ENCODE measurements at regions not wholly inside any gene's neighbourhood (a gene's known extent, or its start where the extent isn't known, plus 50 kb on each side); places are given as distances from the start of the nearest gene placed in this dataset.

DNA sequence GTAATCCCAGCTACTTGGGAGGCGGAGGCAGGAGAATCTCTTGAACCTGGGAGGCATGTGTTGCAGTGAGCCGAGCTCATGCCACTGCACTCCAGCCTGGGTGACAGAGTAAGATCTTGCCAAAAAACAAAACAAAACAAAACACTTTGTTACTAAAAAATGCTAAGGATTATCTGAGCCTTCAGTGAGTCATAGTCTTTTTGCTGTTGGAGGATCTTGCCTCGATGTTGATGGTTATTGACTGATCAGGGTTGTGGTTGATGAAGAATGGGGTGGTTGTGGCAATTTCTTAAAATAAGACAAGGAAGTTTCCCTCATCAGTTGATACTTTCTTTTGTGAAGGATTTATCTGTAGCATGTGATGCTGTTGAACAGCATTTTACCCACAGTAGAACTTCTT, 196.8 kb upstream of the HDDC2 start:
- no peak for DNase-seq

DNA sequence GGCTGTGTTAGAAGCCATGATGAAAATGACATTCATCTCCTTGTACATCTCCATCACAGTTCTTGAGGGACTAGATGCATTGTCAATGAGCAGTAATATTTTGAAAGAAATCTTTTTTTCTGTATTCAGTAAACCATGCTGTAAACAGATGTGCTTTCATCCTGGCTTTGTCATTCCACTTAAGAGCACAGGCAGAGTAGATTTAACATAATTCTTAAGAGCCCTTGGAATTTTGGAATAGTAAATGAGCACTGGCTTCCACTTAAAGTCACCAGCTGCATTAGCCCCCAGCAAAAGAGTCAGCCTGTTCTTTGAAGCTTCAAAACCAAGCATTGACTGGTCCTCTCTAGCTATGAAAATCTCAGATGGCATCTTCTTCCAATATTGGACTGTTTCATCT, 197.8 kb upstream of the HDDC2 start:
- DNase-seq = no peak

DNA sequence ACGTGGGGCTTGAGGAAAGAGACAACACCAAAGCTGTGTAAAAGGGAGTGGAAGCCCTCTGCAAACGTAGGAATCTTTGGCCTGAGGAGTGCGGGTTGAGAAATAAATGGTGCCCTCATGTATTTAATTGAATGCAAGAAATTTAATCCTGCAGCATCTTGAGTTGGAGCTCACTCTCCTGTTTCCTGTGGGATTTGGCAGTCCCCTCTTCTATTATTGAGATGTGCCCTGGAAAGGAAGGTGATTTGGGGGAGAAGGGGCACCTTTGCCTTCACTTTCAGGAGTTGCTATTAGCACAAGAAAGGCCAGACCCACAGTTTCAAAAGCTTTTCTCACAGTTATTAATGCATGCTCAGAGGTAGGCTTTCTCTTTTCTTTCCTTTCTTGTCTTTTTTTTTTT, 201.4 kb upstream of the HDDC2 start:
- no peak for DNase-seq

DNA sequence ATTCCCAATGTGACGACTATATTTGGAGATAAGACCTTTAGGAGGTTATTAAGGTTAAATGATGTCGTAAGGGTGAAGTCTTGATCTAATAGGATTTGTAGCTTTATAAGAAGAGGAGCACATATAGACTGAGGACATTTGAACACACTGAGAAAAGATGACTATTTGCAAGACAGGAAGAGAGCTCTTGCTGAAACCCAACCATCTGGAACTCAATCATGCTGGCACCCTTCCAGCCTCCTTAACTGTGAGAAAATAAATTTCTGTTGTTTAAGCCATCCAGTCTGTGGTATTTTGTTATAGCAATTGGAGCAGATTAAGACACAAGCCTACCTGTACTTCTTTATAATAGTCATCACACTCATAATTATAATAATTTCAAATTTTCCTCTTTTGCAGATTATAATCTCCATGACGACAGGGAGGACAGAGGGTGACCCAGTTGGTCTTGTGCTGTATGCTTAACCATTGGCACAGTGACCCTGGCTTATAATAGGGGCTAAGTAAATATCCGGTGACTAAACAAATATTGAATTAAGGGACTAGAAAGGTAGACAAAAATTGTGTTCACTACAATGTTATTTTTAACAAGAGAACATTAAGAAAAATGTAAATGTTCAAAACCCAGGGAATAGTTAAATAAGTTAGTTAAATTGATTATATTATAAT, 206.4 kb upstream of the HDDC2 start:
- DNase-seq = no peak

DNA sequence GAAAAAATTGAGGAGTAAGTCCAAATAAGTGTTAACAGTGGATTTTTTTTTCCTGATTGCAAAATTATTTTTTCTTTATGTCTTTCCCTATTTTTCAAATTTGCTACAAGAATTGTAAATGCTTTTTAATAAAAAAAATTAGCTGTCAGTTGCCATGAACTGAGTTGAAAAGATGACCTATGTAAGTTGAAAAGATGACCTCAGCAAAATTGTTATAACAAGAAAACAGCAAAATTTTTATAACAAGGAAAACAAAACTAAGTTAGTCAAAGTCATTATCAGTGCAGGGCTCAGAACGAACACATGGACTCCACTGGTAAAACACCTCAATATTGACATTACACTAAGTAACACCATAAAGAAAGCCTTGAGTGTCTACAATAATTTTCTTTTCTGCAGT, 207.0 kb upstream of the HDDC2 start:
- DNase-seq = no peak

DNA sequence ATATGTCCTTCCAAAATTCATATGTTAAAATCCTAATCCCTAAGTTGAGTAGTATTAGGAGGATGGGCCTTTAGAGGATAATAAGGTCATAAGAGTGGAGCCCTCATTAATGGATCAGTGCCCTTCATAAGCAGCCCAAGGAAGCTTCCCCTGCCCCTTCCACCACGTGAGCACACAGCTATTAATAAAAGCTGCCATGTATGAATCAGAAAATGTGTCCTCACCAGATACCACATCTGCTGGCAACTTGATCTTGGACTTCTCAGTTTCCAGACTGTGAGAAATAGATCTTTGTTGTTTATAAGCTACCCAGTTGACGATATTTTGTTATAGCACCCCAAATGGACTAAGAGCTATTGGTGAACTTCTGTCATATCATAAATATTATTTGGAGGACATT, 207.7 kb upstream of the HDDC2 start:
- no peak for DNase-seq

DNA sequence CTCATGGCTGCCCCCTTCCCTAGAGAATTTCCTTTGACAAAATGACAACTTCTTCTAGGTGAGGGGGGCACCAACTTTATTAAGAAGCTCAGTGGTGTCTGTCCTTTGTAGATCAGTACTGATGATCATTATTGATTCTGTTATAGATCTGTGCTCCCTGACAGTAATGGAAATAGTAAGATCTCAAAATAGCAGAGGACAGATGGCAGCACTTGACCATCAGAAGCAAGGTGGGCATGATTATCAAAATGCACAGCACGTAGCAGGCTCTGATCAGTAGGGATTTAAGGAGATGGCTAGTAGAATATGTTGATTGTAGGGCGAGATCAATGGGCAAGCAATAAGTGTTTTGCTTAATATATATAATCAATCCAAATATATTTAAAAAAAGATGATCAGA, 208.6 kb upstream of the HDDC2 start:
- DNase-seq = no peak

DNA sequence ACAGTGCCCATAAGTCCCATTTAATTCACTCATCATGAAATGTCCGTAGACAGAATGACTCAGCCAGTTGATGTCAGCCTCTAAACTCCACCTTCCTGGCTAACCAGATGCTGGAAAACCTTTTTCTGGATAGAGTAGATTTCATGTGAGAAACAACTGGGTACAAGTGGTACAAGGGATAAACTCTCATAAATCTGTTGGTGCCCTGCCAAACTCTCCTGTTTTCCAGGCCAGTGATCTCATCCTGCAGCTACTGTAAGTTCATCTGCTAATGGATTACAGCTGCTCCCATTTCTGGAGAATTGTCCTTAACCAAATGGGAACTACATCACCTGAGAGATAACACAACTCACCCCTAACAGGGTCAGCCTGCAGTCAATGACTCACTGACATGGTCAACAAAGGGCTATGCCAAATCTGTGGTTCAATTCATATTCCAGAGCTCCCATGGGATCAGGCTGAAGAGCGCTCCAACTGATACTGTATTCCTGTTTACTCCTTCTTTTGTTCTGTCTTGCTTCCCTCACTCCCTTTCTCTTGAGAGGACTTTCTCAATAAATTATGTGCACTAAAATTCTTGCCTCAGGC, 210.1 kb upstream of the HDDC2 start:
- DNase-seq = no peak

DNA sequence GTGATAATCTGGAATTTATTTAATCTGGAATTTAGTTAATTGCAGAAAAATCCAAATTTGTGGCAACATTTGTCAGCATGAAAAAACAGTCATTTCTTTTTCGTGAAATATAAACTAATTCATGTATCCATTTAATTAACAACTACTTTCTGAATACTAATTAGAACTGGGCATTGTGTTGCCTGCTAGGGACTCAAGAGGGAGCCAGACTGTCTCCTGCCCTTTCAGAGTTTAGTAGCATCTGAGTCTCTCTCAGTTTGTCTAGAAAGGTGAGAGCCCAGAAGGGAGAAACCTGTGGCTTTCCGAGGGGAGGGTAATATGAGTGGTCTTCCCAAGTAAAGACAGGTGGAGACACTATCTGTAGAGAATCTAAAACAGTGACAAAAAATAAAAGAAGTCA, 210.9 kb upstream of the HDDC2 start:
- DNase-seq = no peak

DNA sequence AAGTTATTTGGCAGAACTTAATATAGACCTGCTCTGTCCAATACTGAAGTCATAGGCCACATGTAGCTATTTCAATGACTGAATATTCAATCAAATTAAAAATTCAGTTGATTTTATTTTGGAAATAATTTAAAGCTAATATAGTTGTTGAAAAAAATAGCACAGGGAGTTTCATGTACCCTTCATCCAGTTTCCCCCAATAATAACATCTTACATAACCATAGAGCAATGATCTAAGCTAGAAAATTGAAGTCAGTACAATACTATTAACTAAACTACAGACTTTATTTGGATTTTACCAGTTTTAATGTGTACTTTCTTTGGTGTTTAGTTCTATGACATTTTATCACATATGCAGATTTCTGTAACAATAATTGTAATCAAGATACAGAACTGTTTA, 212.2 kb upstream of the HDDC2 start:
- no peak for DNase-seq

DNA sequence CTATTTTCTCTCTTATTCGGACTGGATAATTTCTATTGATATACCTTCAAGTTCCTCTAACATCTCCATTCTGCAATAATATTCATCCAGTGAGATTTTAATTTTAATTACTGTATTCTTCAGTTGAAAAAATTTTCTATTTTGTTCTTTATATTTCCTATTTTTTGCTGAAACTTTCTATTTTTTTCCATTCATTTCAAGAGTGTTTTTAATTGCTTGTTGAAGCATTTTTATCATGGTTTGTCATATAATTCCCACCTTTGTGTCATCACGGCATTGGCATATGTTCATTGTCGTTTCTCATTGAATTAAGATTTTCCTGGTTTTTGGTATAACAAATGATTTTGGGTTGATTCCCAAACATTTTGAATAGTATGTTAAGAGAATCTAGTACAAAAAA, 214.9 kb upstream of the HDDC2 start:
- DNase-seq = no peak

DNA sequence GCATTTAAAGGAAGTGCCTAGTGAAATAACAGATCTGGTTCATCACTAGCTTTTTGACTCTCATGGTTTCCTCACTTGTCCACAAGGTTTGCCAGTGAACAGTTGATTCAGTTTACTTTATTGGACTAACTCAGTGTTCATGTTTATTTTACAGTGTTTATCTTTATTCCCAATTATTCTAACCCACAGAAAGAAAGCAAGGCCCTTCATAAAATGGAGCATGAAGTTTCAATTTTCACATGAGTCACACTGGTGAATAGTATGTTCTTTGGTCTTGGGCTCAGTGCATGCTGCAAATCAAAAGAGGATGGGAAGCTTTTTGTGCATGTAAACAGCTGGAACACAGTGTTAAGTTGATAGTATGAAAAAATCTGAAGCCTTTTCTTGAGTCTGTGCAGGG, 217.6 kb upstream of the HDDC2 start:
- DNase-seq = no peak

DNA sequence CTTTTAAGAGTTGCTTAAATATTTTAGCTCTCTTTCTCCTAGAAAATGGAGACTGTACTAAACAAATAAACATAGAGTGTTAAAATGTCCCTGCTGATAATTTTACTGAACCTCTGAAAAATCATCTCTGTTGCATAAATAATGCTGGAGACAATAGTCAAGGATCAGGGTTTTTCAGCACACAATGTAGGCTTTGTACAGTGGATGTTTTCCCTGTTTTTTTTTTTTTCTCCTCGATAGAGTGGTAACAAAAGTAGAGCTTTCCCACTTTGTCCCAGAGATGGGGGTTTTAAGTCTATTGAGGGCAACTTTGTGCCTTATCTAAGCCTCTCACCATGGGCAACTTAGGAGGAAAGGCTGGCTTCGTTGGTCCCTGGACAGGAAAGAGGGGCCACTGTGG, 222.6 kb upstream of the HDDC2 start:
- DNase-seq = no peak

DNA sequence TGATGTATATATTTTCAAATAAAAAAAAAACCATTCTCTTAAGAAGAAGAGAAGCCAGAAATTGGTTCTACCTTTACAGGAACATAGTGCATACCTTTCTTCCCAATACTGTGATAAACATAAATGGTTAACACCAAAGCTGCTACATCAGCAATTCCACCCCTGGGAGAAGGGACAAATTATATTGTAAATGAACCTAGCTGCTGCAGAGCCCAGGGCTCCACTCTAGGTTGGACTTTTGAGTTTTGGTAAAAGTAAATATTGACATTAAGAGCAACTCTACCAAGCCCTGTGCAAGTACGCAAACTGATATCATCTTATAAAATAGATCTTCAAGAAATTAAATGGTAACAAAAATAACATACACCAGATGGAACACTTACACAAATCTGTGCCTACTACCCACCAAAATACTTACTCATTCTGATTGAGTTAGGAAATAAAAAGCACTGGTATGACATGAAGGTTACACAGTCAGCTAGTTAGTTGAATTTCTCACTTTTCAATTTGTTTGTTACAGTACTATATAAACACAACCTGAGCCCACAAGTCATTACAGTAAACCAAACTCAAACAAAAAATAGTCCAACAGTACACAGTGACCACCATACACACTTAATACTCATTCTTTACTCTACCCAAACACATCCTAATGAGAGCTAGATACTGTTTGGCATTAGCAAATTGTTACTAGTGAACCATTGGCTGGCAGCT, 223.3 kb upstream of the HEY2 start:
- DNase-seq = no peak

DNA sequence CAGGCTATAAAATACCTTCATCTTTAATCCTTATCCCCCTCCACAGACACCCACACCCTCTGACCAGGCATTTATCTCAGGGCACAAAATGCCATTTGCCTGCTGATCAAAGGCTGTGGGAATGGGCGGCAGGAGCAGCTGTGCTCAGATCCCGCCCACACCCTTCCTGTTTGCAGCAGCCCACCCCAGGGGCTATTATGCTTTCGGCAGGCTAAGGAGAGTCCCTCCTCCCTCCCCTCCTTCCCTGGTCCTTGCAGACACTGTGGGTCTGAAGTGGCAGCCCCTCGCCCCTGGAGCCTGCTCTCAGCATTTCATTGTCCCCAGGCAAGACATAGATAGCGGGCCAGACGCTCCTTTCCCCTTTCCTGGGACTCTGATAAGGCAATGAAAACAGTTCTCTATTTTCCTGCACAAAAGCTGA, 220.8 kb upstream of the HEY2 start:
- no peak for DNase-seq

DNA sequence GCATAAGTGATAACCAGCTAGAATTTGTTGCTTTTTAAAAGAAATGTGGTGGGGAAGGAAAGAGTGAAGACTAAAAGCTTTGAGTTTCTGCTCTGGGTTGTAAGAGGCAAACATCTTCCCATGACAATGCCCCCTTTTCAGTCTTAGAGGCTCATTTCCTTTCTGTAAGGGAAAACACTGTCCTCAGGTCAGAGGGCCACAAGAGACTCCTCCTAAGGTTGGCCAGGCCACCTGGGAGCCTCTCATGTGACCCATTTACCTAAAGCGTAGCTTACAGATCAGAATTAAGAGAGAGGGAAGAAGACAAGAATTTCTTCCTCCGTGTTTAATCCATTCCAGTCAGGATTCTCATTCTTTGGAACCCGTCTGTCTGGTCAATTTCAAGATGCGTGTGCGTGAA, 220.4 kb upstream of the HEY2 start:
- DNase-seq = no peak

DNA sequence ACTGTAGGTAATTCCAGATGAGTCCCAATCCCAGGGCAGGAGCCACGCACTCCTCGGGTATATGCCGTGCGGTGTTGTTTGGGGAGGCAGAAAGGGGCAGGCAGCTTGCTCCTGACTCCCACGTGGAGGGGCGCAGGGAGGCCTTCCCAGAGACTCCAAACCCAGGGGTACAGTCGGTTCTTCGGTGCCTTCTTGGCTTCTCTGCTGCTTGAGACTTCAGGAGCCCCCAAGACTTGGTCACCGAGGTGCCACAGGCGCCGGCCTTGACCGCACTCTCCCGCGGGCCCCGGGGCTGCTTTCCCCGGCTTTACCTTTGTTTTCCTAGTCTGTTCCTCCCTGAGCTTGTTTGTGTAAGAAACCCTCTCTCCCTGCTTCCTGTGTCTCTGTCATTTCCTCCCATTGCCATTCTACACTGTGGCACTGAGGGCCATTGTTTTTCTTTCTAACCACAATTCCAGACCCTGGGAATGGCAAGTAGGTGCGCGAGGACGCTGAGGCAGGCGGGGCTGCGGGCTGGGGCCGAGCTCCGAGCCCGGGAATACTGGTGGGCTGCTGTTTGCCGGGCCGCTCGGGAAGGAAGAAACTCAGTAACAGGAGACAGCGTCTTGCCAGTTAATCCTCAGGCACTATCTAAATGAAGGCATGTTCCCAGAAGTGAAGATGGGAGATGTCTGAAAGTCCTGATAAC, 215.6 kb upstream of the HEY2 start:
- no peak for DNase-seq

DNA sequence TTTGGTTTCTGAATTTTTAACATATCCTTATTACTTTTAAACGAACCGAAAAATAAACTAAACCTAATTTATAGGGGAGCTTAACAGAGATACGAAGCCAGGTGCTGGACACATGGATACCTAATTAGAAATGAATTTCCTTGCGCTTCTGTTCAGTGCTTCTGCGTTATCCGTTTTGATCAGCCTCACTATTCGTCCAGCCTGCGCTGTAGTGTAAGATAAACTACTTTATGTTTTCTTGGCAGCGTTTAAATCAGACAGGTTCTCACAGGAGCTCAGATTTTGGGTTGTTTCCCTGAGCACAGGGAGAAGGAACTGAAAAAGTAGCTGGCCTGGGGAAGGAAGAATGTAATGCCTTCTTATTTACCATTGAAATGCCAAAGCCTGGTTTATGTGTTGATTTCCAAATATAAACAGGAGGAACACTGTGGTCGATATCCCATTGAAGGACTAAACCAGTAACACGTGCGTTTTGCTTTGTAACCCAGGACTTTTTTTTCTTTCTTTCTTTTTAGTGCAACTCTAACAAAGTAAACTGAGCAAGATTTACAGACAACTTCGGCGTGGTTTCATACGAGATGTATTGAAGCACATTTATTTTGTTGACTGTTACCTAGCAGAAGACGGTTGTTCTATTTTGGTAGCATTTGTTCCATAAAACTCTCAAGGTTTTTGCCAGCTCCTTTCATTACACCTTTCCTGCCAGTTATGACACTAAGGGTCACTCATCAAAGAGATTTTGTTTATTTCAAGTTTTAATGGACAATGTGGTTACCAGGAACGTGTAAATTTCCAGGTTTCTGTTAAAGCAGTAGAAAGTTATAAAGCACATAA, 214.8 kb upstream of the HEY2 start:
- no peak for DNase-seq

DNA sequence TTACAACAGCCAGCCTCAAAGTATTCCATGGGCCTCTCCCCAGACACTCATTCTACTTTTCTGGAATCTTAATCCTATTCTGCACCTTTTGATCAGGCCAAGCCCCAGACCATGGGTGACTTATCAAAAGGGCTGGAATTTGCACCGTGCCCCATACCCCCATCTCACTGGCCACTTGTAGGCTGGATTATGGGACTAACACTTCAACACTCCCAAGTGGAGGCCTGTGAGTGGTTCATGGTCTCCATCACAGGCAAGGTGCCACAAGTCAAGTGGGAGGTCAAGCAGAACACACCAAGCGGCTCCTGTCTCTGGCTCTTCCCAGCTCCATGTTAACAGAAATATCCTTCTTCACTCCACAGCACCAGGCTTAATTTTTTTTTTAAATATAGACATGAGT, 212.3 kb upstream of the HEY2 start:
- no peak for DNase-seq

DNA sequence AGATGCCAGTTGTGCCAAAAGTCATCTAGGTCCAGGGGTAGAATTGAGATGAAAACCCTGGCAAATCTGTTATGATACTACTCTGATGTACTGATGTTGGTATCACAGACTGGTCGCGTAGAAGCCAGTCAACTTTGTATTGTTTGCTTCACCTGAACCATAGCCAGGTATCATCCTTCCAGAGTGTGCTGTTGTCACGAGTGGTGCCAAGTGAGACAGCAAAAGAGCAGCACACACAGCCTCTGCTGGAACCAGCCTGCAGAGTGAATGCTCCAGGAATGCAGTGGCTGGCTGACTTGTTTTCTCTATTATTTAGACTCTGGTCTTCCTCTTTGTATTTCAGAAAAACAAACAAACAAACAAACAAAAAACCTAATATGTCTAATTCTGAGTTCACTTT, 209.5 kb upstream of the HEY2 start:
- DNase-seq = no peak

DNA sequence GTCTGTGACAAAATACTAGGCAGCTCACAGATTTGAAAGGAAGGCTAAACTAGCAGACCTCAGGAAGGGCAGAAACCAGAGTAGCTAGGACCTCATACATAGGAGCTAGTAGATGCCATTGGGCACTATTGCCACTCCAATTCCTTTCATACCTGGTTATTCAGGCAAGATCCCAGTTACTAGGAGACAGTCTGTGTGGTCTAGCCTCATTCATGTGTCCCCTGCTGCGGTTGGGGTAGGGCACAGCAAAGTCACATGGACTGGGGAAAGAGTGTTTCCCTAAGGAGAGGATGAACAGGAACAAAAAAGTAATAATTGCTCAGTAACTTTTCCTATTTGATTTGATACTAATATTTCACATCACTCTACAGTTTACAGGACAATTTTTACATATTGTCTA, 204.6 kb upstream of the HEY2 start:
- DNase-seq = no peak

DNA sequence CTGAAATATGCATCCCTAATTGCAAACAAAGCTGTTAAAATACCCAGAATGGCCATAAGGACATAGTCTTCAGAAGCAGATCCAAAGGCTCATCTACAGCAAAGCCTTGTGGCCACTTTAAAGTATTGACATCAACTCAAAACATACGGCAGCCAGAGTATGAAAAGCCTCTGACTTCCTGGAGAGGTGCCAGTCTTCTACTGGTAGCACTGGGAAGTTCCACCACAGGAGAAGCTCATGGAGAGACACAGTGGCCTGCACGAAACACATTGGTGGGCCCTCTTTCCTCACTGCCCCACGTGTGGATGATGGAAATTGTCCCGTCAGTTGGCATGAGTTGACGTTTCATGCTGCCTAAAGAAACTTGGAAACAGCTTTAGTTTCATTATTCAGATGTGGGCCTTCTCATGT, 202.6 kb upstream of the HEY2 start:
- peak; percentile 1 for DNase-seq

DNA sequence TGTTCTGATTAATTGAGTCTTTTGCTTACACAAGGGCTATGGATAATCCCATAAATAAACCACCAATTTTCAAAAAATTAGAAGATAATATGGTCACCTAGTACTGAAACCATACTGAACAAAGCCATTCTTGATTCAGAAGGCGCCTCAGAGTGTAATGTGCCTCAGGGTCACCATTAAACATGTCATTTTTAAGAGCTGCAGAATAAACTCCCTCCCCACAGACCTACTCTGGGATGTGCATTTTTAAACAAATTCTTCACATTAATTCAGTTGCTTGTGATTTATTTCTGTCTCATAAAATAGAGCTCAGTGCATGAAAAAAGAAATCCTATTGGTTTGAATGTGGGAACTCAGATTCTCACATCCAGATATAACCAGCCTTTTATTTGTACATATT, 202.1 kb upstream of the HEY2 start:
- no peak for DNase-seq

Measured in EL (cell line).